GM21447 (cell line): ENCODE measurements at regions not wholly inside any gene's neighbourhood (a gene's known extent, or its start where the extent isn't known, plus 50 kb on each side); places are given as distances from the start of the nearest gene placed in this dataset.
A peak's percentile ranks its signal among the peaks of the same experiment; 100 is the strongest.

Source experiments
- ATAC-seq: cut with Tn5 transposase; IDR thresholded peaks from one replicate; pipeline ENCODE4 v1.9.1; 2021; ENCODE audit not compliant: unreplicated experiment

DNA sequence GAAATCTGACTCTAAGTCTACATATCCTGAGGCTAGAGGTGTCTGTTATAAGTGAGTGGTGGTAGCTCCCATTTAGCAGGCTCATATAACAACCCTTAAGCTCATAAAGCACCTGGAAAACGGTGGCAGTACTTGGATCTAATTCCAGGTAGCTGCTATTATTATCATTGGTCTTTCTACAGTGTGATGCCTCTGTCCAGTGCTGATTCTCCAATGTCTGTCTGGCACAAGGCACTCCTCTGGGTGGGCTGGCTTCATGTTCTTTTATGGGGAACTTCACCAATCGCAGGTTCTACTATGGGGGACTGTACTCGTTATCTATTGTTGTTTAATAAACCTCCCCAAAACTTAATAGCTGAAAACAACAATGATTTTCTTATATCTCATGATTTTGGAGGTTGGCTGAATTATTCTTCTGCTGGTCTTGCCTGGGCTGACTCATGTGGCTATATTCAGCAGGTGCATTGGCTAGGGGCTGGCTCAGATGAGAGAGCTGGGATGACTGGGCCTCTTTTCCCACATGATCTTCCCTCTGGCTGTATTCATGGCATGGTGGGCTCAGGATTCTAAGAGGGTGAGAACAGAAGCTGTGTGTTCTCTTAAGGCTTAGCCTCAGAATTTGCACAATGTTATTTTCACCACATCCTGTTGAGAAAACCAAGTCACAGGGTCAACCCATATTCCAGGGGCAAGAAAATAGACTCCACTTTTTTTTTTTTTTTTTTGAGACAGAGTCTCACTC is 93.0 kb upstream of the PCGF5 start:
- ATAC-seq, result no peak

DNA sequence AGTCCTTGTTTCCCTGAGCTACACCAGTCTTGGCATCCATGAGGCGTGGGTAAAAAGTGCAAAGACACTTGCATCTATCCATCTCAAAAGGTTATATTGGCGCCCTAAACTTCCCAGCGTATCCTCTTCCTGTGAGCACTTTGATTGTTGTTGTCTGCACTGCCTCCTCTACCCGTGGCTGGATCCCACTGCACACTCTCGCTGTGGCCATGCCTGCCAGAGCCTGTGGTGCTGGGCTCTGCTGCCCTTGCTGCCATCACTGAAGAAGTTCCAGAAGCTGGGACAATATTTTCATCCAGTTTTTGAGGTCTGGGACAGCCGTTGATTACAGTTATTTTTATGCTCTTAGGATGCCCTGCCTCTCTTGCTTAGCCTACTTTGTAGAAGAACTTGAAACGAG is 85.3 kb upstream of the PCGF5 start:
- ATAC-seq, result no peak

DNA sequence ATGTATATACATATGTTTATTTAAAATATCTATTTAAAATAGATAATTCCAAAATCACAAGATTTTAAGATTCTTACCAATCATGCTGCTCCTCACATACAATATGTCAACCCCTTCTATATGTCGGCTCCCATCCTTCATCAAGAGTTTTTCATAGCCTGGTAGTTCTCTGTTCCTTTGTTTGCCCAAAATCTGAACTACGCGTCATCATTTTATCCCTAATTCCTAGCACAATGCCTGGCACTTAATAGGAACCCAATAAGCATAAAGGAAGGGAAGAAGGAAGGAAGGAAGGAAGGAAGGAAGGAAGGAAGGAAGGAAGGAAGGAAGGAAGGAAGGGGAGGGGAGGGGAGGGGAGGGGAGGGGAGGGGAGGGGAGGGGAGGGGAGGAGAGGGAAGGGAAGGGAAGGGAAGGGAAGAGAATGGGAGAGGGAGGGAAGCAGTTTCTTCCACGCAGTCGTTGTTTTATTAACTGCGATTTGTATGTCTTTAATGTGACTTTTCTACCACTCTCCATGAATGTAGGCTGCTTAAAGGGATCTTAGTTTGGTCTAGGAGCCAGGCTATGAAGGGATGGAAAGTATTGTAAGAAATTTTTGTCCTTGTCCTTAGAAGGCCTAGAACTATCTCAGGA is 83.3 kb upstream of the PCGF5 start:
- ATAC-seq, result no peak

DNA sequence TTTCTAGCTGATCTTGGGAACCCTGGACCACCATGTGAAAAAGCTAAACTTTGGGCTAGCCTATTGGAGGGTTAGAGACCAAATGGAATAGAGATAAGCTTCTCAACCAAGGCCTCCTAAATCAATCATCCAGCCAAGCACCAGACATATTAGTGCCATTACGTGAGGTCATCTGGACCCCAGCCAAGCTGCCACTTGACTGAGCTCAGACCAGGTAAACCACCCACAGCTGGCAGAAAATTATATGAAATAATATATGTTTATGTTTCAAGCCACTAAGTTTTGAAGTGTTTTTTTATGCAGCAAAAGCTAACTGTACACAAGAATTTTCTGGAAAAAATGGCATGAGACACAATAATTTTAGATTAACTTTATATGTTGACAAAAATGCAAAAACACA is 82.6 kb upstream of the PCGF5 start:
- no peak for ATAC-seq

DNA sequence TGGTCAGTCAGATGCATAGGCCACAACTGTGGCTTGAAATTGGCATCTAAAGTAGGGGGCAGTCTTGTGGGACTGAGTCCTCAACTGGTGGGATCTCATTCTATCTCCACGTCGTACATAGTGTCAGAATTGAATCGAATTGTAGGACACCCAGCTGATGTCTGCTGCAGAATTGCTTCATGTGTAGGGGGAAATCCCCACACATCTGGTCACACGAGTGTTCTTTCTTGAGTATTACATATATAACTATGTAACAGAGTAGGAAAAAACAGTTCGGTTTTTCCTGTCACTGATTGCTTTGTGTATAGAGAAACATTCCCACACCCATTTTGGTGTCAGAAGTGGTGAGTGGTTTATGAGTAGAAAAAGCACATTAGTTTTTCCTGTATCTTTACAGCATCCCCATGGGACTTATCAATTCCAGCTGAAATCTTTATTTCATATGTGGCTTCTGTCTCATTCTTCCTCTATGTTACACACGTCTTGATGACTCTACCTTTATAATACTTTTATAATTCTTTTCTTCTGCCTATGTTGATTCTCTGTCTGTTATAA is 79.4 kb upstream of the PCGF5 start:
- ATAC-seq, result no peak

DNA sequence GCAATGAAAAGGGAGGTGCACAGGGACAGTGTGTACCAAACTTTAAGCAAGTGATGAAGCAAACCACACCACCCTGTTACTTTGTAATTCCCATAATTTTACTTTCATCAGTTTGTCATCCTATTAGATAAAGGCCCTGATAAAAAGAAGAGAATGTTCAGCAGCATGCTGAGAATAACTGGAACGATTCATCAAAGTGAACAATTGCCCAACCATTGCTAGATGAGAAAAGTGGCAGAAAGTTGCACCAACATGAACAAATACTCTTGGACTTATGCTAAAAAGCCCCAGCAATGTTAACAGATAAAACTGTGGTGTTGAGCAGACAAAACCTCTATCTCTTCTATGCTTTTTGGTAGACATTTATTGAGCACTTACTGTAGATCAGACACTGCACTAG is 75.5 kb upstream of the PCGF5 start:
- no peak for ATAC-seq

DNA sequence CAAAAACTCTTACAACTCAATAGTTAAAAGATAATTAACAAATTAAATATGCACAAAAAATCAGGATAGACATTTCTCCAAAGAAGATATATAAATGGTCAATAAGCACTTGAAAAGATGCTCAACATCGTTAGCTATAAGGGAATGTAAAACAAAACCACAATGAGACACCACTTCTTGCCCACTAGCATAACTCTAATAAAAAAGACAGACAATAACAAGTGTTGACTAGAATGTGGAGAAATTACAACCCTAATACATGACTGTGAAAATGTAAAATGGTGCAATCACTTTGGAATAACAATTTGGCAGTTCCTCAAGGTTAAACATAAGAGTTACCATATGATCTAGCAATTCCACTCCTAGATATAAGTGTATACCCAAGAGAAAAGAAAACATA is 74.3 kb upstream of the PCGF5 start:
- no peak for ATAC-seq

DNA sequence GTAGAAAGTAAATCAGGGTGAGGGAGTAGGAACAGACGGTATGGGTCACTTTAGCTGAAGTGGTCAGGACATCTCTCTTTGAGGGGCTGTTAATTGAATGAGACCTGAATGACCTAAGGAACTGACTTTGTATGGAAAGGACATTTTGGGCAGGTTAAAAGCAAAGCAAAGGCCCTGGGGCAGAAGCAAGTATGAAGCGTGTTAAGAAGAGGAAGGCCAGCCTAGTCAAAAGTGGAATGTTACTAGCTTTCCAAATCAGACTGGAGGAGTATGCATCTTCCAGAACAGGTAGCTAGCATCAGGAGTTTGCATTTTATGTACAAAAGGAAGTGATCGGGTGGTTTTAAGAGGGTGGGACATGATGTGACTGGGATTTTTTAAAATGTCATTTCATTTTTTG is 70.9 kb upstream of the PCGF5 start:
- ATAC-seq, result no peak

DNA sequence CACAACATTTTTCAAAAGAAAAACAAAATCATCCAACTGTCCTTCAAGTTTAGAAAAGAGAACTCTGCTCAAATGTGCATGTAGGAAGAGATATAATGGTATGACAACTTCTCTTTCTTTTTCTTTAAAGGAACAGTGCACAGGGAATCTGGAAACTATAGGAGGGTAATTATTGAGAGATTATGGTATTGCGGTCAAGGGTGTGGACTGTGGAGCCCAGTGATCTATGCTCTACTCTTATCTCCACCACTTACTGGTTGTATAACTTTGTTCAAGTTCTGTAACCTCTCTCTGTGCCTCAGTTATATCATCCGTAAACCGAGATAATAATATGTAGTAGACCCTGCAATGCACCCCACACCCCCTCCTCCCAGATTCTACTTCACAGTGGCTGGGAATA is 69.8 kb upstream of the PCGF5 start:
- ATAC-seq, result no peak

DNA sequence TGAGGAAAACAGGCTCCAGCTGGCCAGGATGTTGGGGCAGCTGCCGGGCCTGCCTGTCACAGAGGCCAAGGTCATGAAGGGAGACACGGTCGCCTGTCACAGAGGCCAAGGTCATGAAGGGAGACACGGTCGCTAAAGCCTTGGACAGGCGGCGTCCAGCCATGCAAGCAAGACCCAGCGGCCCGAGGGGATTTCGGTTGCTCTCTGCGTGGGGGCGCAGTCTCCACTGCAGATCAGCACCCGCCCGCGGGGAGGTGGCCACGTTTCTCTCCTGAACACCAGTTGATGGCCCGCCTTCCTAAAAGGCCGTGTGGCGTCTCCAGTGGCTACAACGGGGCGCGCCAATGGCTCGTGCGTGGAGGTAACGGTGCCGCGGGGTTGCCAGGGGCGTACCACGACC is 67.0 kb upstream of the PCGF5 start:
- no peak for ATAC-seq

DNA sequence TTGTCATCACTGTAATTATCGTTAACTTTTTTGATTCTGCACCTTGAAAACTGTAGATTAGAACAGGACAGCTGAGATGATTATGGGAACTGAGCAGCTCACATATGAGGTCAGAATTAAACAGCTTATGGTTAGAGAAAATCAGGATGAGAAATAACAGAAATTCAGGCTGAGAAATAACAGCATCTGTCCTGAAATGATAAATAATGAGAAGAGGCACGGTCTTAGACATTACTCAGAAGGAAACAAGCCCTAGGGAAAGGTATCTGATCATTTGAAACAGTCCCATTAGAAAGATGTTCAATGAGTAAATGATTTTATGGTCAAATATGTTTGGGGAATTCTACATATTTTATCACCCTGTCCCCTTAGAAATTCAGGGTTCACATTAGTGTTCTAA is 65.6 kb upstream of the PCGF5 start:
- no peak for ATAC-seq

DNA sequence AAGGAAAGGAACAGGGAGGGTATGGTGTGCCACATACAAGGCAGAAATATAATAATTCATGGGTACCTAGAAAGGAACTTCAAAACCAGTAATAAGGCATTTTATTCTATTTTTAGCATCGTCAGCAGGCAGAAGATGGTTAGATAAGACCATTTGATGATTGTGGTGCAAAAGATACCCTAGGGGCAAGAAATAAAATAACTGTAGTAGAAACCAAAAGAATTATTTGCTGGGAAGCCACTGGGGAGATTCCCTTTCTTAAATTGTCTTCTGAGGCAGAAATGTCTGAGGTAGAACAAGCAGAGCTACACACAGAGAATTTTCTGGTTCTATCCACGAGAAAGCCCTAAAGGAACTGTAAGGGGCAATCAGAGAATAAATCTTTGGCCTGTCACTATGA is 64.3 kb upstream of the PCGF5 start:
- ATAC-seq, result no peak

DNA sequence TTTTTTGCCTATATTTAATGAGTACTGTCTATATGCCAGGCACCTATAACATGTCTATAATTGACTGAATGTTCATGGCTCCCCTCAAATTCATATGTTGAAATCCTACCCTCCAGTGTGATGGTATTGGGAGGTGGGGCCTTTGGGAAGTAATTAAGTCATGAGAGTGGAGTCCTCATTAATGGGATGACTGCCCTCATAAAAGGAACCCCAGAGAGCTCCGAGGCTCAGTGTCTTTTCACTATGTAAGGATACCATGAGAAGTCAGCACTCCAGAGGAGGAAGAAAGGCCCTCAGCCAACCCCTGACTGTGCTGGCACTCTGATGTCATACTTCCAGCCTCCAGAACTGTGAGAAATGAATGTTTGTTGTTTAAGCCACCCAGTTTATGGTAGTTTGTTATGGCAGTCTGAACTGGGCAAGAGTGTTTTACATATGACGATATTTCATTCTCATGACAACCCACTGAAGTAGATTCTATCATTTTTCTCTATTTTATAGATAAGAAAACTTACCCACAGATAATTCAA is 61.1 kb upstream of the PCGF5 start:
- no peak for ATAC-seq

DNA sequence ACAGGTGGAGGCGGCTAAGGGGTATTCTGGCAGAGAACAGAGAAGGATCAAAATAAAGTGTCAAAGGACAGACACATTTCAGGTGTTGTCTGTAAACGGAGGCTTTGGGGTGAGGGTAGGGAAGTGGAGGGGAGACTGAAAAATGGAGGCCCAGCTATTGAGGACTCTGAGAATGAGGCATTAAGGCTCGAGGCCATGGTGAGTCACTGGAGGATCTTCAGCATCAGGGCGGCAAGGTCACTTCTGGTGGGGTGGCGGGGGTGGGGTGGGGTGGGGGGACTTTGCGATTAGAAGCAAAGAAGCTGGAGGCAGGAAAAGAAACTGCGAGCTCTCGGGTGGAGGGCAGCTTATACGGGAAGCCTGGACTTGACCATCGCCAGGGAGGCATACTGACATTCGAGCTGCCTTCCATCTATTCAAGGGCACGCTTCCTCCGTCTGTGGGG is 58.4 kb upstream of the PCGF5 start:
- no peak for ATAC-seq

DNA sequence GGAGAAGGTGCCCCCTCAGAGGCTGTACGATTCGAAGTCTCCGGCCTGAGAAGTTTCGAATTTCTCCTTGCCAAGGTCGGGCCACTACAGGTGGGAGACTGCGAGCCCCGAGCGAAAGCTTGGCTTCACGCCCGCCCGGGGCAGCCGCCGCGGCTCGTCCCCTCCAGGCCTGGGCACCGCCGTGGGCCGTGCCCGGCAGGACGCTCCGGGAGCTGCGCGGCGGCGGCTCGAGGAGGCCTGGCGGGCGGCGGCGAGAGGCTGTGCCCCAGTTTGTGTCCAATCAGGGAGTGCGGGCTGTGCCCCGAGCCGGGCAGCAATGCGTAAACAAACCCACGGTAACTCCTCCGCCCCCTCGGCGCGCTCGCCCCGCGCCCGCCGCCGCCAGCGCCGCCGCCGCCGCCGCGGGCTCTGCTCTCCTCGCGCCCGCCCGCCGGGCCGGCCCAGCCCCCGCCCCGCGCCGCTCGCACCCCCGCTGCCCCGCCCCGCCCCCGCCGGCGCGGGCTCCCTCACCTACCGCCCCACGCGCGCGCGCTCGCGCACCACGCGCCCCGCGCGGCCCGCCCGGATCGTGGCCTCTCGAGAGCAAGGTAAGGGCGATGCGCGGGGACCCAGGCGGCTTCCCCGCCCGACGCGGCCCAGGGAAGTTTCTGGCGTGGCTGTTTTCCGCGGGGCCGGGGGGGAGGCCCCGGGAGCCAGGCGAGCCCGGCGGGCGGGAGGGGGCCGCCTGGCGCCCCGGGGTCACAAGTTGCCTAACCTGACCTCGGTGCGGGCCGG is 57.8 kb upstream of the PCGF5 start:
- ATAC-seq, result peak; percentile 51

DNA sequence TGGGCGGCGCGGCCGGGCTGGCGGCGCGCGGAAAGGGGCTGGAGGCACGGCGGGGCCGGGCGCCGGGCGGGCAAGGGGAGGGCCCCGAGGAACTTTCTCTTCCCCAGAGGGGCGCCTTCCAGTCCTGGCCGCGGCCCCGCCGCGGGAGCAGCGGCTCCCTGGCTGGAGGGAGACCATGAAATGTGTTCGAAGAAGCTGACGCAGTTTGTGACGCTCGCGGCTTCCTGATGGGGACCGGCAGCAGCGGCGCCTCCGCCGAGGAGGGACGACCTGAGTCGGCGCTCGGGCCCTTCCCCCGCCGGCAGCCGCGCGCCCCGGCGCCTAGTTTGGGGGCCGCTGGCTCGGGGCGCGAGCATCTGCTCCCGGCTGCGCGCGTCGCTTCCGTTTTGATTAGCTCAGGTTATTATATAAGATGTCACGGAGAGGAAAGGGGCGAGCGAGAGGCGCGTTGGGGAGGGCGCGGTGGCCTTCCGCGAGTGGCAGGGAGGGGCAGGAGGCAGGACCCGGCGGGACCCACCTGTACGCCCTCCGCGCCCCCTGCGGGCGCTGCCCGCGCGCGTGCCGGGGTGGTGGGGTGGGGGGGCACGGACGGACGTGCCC is 57.1 kb upstream of the PCGF5 start:
- peak; percentile 47 for ATAC-seq

DNA sequence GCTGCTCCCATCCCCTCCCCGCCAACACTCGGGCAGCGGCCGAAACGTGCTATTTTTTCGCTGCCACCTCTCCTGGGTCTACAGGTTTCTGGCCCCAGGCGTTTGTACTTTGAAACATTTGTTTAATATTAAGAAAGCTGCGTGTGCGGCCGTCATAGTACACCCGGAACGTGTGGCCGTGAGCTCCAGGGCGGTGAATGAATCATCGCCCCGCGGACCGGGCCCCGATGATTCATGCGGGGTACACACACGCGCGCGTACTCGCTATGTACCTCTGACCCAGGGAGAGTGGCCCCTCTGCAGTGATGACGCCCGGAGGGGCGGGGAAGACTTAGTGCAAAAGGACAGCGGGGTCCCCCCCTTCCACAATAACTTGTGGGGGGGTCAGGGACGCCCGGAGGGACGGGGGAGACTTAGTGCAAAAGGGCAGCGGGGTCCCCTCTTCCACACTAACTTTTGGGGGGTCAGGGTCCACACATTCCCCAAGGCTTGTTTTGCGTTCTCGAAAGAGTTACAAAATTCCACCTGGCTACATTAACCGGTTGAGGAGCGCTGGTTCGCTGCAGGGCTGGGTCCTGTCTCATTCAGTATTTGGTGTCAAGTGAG is 56.5 kb upstream of the PCGF5 start:
- peak; percentile 28 for ATAC-seq

DNA sequence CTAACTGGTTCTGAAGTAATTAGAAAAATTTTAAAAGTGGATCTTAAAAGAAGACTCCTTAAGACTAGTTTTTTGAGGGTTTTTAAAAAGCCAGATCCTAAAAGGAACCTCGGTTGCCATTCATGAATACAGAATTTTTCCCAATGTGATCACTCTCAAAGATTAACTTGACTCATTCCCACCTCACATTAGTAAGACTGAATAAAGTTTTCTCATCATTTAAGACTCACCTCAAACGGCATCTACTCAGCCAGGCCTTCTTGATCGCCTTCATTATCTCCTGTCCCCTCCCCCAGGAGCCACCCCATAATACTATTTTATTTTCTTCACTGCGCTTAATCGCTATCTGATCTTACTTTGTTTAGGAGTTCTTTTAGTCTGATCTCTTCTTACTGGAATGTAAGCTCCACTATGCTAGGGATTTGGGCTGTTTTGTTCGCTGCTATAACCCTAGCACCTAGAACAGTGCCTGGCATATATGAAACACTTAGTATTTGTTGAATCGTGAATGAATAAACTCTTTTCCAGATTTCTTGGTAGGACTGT is 55.9 kb upstream of the PCGF5 start:
- ATAC-seq, result no peak

DNA sequence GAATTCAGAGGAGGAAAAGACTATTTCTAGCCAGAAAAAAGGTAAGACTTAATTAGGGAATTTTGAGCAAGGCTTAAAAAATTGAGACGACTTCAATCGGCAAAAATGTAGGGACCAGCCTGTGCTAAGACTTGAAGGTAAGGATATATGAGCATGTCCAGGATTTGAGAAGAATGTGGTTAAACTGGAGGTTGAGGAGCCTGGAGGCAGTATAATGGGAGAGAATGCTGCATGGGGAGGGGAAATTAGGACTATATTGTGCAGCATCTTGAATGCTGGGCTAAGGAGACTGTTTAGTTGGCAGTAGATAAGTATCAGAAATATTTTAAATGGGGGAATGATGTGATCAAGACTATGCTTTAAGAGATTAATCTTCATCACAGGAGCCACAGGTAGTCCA is 53.1 kb upstream of the PCGF5 start:
- no peak for ATAC-seq

DNA sequence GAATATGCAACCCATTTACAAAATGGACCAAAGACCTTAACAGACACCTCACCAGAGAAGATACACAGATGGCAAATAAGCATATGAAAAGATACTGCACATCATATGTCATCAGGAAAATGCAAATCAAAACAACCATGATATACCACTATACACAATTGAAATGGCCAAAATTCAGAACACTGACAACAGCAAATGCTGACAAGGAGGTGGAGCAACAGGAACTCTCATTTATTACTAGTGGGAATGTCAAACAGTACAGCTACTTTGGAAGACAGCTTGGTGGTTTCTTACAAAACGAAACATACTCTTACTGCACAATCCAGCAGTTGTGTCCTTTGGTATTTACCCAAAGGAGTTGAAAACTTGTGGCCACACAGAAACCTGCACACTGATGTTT is 50.0 kb upstream of the PCGF5 start:
- no peak for ATAC-seq
